ENCODE measurements at regions not wholly inside any gene's neighbourhood (a gene's known extent, or its start where the extent isn't known, plus 50 kb on each side); places are given as distances from the start of the nearest gene placed in this dataset.

DNA sequence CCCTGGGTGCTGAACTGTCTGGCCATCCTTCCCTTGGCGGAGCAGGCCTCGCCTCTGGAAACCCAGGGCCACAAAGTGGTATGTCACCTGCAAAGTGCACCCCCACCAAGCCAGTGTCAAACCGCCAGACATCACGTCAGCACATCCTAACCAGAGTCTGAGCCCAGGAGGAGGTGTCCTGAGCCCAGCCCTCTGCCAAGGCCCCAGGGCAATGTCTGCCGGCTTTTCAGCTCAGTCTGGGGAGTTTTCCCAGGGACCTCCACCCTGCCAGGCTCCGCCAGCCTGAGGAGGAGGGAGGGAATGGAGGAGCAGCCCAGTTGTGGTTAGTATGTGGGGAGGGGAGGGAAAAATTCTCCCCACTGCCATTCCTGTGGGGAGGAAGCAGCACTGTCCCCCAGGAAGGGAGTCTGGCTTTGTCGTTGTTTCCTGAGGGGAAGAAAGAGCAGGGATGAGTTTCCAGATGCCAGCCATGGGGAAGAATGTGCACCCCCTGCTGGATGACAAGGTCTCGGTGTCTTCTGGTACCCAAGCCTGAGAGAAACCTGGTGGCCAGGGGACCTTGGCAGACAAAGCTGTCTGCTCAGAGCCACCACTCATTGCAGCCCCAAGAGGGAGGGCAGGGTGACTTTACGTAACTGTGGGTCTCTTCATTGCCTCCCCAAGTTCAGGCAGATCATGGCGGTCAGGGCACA is 81.4 kb upstream of the CD82 start:
- peak; percentile 79 for DNase-seq (ENCODE audit: low spot score)
- no peak for TF ChIP-seq EZH2 (IDR thresholded peaks at IDR 0.05; ENCODE audit: borderline replicate concordance, low read depth, low read length, poor library complexity, severe bottlenecking)
- TF ChIP-seq, protein P1, sequence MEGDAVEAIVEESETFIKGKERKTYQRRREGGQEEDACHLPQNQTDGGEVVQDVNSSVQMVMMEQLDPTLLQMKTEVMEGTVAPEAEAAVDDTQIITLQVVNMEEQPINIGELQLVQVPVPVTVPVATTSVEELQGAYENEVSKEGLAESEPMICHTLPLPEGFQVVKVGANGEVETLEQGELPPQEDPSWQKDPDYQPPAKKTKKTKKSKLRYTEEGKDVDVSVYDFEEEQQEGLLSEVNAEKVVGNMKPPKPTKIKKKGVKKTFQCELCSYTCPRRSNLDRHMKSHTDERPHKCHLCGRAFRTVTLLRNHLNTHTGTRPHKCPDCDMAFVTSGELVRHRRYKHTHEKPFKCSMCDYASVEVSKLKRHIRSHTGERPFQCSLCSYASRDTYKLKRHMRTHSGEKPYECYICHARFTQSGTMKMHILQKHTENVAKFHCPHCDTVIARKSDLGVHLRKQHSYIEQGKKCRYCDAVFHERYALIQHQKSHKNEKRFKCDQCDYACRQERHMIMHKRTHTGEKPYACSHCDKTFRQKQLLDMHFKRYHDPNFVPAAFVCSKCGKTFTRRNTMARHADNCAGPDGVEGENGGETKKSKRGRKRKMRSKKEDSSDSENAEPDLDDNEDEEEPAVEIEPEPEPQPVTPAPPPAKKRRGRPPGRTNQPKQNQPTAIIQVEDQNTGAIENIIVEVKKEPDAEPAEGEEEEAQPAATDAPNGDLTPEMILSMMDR (conservative IDR thresholded peaks at IDR 0.05; ENCODE audit: low read depth, low read length): peak; percentile 84
- intact Hi-C loops (cut with micrococcal nuclease; ENCODE audit: unreplicated experiment): loop anchor here (1.0 to 2.0 kb wide), 2 partner anchors 197 to 351 kb away; no protein-coding TSS in a partner anchor
- no peaks in the 10 kb centered on the region for H3K27me3 ChIP-seq (replicated peaks; ENCODE audit: insufficient read depth, low read depth, low read length, poor library complexity)
- no peaks in the 10 kb centered on the region for H3K9me3 ChIP-seq (ENCODE audit: low read depth, low read length, poor library complexity, severe bottlenecking)
- CTCF ChIA-PET: interaction anchor here (1.1 to 1.7 kb wide), 4 partner anchors 36 to 389 kb away, joined by 3 to 10 read pairs (median 4); no protein-coding TSS in a partner anchor
- H3K4me3 ChIP-seq (ENCODE audit: low read depth, low read length, poor library complexity, severe bottlenecking): no peak overlapping the region
- no TSS peak for BruUV-seq (replicated peaks)
- no peaks in the 10 kb centered on the region for H3K36me3 ChIP-seq (ENCODE audit: insufficient read depth, low read length, poor library complexity, severe bottlenecking)
- H3K27ac ChIP-seq (ENCODE audit: low read depth, low read length, poor library complexity, severe bottlenecking): no peak overlapping the region
- POLR2A ChIA-PET (ENCODE audit: low non-redundant PET): no interaction called here
- H3K4me1 ChIP-seq (ENCODE audit: insufficient read depth, low read length, poor library complexity, severe bottlenecking): no peaks in the 10 kb centered on the region

DNA sequence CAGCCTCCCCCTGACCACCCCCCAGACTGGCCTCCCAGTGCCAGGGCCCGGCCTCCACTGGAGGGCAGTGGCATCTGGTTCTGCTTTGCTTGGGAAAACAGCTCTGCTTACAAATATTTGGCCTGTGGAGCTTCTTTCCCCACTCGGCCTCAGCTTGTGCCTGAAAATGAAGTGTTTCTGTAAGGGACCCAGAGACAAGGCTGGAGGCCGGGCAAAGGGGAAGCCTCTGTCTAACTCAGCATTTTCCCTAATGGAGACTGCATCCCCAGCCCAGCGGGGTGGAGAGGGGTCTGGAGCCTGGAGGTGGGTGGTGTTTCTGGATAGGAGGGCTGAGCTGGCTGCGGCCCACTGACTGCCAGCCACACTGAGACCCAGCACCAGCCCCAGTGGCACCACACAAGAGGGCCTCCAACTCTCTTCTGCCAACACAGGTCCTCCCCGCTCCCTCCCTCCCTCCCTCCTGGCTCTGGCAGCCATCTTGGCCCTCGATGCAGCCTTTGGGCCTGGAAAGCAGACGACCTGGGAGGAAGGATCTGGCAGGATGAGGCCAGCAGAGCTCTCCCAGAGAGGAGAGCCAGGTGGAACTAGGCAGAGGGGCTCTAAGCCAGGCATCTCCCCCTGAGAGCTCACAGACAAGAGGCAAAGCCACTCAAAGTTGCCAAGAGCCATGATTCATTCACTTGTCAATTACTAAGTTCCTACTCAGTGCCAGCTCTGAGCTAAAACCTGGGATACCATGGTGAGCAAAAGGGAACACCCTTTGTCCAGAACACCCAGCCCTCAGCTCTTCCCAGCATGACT is 77.1 kb upstream of the CD82 start:
- no TSS peak for BruUV-seq (replicated peaks)
- H3K4me1 ChIP-seq (ENCODE audit: insufficient read depth, low read length, poor library complexity, severe bottlenecking): no peaks in the 10 kb centered on the region
- no peaks in the 10 kb centered on the region for H3K9me3 ChIP-seq (ENCODE audit: low read depth, low read length, poor library complexity, severe bottlenecking)
- H3K27me3 ChIP-seq (replicated peaks; ENCODE audit: insufficient read depth, low read depth, low read length, poor library complexity): no peaks in the 10 kb centered on the region
- CTCF ChIA-PET: interaction anchor here (0.7 kb wide), 1 partner anchor 27 kb away, joined by 4 read pairs; no protein-coding TSS in a partner anchor
- intact Hi-C loops (cut with micrococcal nuclease; ENCODE audit: unreplicated experiment): no loop called here
- H3K27ac ChIP-seq (ENCODE audit: low read depth, low read length, poor library complexity, severe bottlenecking): no peak overlapping the region
- no peak overlapping the region for H3K4me3 ChIP-seq (ENCODE audit: low read depth, low read length, poor library complexity, severe bottlenecking)
- TF ChIP-seq, protein P1 (conservative IDR thresholded peaks at IDR 0.05; ENCODE audit: low read depth, low read length): no peak
- TF ChIP-seq EZH2 (IDR thresholded peaks at IDR 0.05; ENCODE audit: borderline replicate concordance, low read depth, low read length, poor library complexity, severe bottlenecking): no peak
- DNase-seq (ENCODE audit: low spot score): no peak
- H3K36me3 ChIP-seq (ENCODE audit: insufficient read depth, low read length, poor library complexity, severe bottlenecking): no peaks in the 10 kb centered on the region
- POLR2A ChIA-PET (ENCODE audit: low non-redundant PET): no interaction called here

DNA sequence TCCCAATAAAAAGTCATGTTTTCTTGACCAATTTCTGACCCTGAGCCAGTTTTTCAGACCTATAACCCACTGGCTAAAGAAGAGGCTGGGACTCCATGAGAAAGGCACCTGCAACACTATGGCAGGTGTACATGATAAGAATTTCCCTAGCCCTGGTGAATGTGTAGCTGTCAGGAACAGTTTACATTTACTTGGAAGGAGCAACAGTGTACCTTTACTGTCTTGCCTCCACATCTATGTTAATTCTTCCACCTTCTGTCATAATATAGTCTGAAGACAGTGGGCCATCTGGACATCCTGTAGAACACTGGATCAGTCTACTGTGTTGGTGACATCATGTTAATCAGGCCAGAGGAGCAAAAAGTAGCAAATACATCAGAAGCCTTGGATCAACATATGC is 72.1 kb upstream of the CD82 start:
- Histone ChIP-seq H3K27me3 (replicated peaks; ENCODE audit: insufficient read depth, low read depth, low read length, poor library complexity) (no peaks in the 10 kb centered on the region), H3K4me1 (ENCODE audit: insufficient read depth, low read length, poor library complexity, severe bottlenecking) (no peaks in the 10 kb centered on the region), H3K36me3 (ENCODE audit: insufficient read depth, low read length, poor library complexity, severe bottlenecking) (no peaks in the 10 kb centered on the region), H3K27ac (ENCODE audit: low read depth, low read length, poor library complexity, severe bottlenecking) (no peak overlapping the region), H3K4me3 (ENCODE audit: low read depth, low read length, poor library complexity, severe bottlenecking) (no peak overlapping the region), H3K9me3 (ENCODE audit: low read depth, low read length, poor library complexity, severe bottlenecking) (no peaks in the 10 kb centered on the region)
- intact Hi-C loops (cut with micrococcal nuclease; ENCODE audit: unreplicated experiment): no loop called here
- ChIA-PET CTCF (no interaction called here), POLR2A (ENCODE audit: low non-redundant PET) (no interaction called here)
- TF ChIP-seq, protein P1 (conservative IDR thresholded peaks at IDR 0.05; ENCODE audit: low read depth, low read length): no peak
- no peak for TF ChIP-seq EZH2 (IDR thresholded peaks at IDR 0.05; ENCODE audit: borderline replicate concordance, low read depth, low read length, poor library complexity, severe bottlenecking)
- no TSS peak for BruUV-seq (replicated peaks)
- no peak for DNase-seq (ENCODE audit: low spot score)
